Duodenal mucosa (tissue), 2 donors: ENCODE measurements at regions not wholly inside any gene's neighbourhood (a gene's known extent, or its start where the extent isn't known, plus 50 kb on each side); places are given as distances from the start of the nearest gene placed in this dataset.

Experiments
- H3K27ac ChIP-seq: one replicate; pipeline ENCODE4 v1.7.0; 2013; ENCODE audit warnings: low read depth, low read length
- H3K27me3 ChIP-seq, 2 donors: one replicate each; pipeline ENCODE4 v1.7.0; 2013; ENCODE audit warnings: low read length in 2 of 2, control low read depth in 1 of 2; ENCODE audit not compliant: insufficient read depth in 2 of 2, control insufficient read depth in 1 of 2
- H3K36me3 ChIP-seq, 2 donors: one replicate each; pipeline ENCODE4 v1.7.0; 2013; ENCODE audit warnings: low read length in 2 of 2, control low read depth in 1 of 2; ENCODE audit not compliant: insufficient read depth in 2 of 2, control insufficient read depth in 1 of 2
- H3K4me1 ChIP-seq, 2 donors: one replicate each; pipeline ENCODE4 v1.7.0; 2013; ENCODE audit warnings: low read length in 2 of 2, control low read depth in 1 of 2; ENCODE audit not compliant: insufficient read depth in 2 of 2, control insufficient read depth in 1 of 2
- H3K4me3 ChIP-seq, 2 donors: one replicate each; pipeline ENCODE4 v1.7.0; 2013; ENCODE audit warnings: low read length in 2 of 2, low read depth in 1 of 2
- H3K9ac ChIP-seq, 2 donors: one replicate each; pipeline ENCODE4 v1.7.0; 2013; ENCODE audit warnings: low read length in 2 of 2, low read depth in 1 of 2
- H3K9me3 ChIP-seq, 2 donors: one replicate each; pipeline ENCODE4 v1.7.0; 2013; ENCODE audit warnings: low read length in 2 of 2, control low read depth in 1 of 2; ENCODE audit not compliant: control insufficient read depth in 1 of 2

GRCh38 chr2:7325186-7325585 lies 408.0 kb downstream of the RNF144A start:
- Histone ChIP-seq H3K27ac (no peak overlapping the region), H3K36me3 (no peaks in the 10 kb centered on the region), H3K9ac (no peak overlapping the region), H3K4me3 (no peak overlapping the region), H3K27me3 (no peaks in the 10 kb centered on the region), H3K9me3 (no peaks in the 10 kb centered on the region), H3K4me1 (no peaks in the 10 kb centered on the region)

DNA sequence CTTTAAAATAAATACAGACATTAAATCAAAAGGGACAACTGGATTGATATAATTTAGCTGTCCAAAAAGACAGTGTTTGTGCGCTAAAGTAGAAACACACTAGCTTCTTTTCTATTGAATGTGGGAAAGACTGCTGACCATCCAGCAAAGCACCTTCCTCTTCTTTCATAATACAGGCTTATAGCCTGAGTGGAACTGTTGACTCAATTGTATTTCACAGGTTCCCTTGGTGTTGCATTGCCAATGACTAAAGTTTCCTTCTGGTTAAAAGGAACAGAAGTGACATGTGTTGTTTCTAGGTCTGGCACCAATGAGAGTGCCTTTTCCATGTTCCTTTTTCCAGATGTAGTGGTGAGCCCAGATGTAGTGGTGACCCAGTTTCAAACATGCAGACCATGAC lies 412.3 kb downstream of the RNF144A start:
- Histone ChIP-seq H3K27me3 (no peaks in the 10 kb centered on the region), H3K36me3 (no peaks in the 10 kb centered on the region), H3K9me3 (no peaks in the 10 kb centered on the region), H3K27ac (no peak overlapping the region), H3K9ac (no peak overlapping the region), H3K4me3 (no peak overlapping the region), H3K4me1 (no peaks in the 10 kb centered on the region)

DNA sequence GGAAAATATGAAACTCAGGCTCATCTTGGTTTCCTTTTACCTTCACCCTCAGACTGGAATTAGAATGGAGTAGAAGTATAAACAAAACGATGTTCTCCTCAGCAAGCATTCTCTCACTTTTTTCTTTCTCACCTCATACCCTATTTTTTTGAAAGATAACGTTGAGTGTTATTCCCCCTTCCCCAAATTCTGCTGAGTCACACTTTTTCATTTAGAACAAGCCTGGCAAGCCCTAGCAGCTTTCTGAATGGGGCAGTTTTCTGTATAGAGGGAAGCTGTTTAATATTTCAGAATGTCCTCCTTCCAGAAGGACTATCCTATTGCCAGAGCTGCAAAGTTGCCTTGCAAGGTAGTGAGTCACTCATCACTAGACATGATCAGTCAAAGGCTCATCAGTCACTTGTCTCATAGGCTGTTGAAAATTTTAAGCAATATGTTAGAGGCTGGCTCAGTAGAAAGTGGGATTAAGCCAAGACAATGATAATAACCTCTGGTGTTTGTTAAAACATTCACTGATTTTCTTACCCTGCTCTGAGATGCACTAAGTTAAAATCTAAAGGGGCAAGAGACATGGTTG lies 416.1 kb downstream of the RNF144A start:
- Histone ChIP-seq H3K36me3 (no peaks in the 10 kb centered on the region), H3K9me3 (no peaks in the 10 kb centered on the region), H3K4me3 (no peak overlapping the region), H3K9ac (no peak overlapping the region), H3K27me3 (no peaks in the 10 kb centered on the region), H3K4me1 (no peaks in the 10 kb centered on the region), H3K27ac (no peak overlapping the region)

DNA sequence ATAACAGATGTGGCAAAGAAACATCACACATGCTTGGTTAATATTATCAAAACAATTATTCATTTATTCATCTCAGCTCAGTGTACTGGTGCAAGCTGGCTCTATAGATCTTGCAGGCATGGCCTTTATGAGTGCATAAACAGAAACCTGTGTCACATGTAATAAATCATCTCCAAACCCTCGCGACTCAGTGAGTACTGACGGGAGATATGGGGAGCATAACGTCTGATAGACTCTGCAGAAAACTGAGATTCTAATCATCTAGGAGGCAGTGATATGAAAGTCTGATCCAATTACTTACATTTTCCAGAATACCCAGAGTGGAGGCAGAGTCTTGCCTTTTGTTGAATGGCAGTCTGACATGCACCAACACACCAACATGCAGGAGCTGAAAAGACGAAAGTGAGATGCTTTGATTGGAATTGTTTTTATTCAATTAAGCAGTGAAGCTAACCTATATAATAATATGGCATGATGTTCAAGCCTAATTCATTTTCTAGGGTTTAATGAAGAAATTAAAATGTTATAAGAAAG lies 416.8 kb downstream of the RNF144A start:
- H3K9ac ChIP-seq: no peak overlapping the region
- no peaks in the 10 kb centered on the region for H3K4me1 ChIP-seq
- no peaks in the 10 kb centered on the region for H3K36me3 ChIP-seq
- no peaks in the 10 kb centered on the region for H3K27me3 ChIP-seq
- no peaks in the 10 kb centered on the region for H3K9me3 ChIP-seq
- no peak overlapping the region for H3K27ac ChIP-seq
- H3K4me3 ChIP-seq: no peak overlapping the region

DNA sequence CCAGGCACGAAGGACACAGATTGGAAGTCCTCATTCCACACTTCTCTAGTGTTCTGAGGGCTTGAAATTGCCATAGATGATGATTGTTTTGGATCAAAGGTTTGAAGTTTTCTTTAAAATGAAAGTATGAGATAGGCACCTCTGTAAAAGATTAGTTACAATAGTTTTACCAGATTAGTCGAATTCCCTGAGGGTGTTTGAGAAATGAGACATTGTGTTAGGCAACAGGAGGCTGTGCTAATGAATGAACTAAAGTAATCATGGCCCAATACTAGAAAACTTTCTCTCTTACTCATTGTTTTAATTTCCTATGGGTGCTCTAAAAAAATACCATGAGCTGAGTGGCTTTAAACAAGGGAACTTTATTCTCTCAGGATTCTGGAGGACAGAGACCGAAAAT lies 421.7 kb downstream of the RNF144A start:
- Histone ChIP-seq H3K4me1 (no peaks in the 10 kb centered on the region), H3K4me3 (no peak overlapping the region), H3K27ac (no peak overlapping the region), H3K36me3 (no peaks in the 10 kb centered on the region), H3K27me3 (no peaks in the 10 kb centered on the region), H3K9ac (no peak overlapping the region), H3K9me3 (no peaks in the 10 kb centered on the region)

DNA sequence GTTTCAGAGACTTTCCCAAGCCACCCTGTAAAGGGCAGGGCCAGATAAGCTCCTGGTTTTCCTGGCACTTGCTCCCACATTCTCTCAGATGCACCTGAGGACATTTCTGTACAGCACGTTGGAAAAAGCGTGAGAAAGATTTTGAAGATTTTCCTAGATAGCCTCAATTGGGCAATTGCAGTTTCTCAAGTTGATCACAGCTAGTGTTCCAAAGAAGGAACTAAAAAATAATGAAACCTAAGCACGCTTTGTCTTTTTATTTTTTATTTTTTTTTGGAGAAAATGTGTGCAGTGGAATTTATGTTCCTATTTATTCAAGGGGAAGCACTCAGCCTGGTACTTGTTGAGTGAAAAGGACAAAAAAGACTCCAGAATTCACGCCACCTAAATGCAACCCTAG lies 429.1 kb downstream of the RNF144A start:
- no peaks in the 10 kb centered on the region for H3K4me1 ChIP-seq
- no peaks in the 10 kb centered on the region for H3K36me3 ChIP-seq
- H3K27me3 ChIP-seq: no peaks in the 10 kb centered on the region
- no peak overlapping the region for H3K9ac ChIP-seq
- no peak overlapping the region for H3K4me3 ChIP-seq
- H3K9me3 ChIP-seq: no peaks in the 10 kb centered on the region
- H3K27ac ChIP-seq: no peak overlapping the region

DNA sequence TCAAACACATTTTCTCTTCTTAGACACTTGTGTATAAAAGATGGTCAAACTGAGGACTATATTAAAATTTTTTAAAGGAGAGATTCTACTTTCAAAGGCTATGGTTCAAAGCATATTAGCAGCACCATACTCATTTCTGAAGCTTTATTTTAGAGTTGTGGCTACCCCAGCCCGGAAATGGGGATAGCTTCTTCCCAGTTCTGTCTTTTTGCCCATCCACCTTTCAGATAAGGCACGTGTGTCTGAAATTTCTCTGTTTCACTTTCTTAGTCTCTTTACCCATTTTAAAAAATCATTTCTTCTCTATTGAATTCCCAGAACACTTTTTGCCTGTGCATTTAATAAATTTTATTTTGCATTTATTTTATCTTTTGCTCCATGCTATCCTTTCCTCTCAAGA lies 431.5 kb downstream of the RNF144A start:
- Histone ChIP-seq H3K27me3 (no peaks in the 10 kb centered on the region), H3K4me3 (no peak overlapping the region), H3K27ac (no peak overlapping the region), H3K9me3 (no peaks in the 10 kb centered on the region), H3K9ac (no peak overlapping the region), H3K4me1 (no peaks in the 10 kb centered on the region), H3K36me3 (no peaks in the 10 kb centered on the region)

GRCh38 chr2:7352191-7352590 lies 435.0 kb downstream of the RNF144A start:
- no peak overlapping the region for H3K9ac ChIP-seq
- H3K4me1 ChIP-seq: no peaks in the 10 kb centered on the region
- no peaks in the 10 kb centered on the region for H3K36me3 ChIP-seq
- H3K9me3 ChIP-seq: no peaks in the 10 kb centered on the region
- H3K27ac ChIP-seq: no peak overlapping the region
- H3K27me3 ChIP-seq: no peaks in the 10 kb centered on the region
- no peak overlapping the region for H3K4me3 ChIP-seq

- Histone ChIP-seq H3K9ac (no peak overlapping the region), H3K36me3 (no peaks in the 10 kb centered on the region), H3K9me3 (no peaks in the 10 kb centered on the region), H3K27me3 (no peaks in the 10 kb centered on the region), H3K4me3 (no peak overlapping the region), H3K4me1 (no peaks in the 10 kb centered on the region), H3K27ac (no peak overlapping the region)
Observed at GRCh38 chr2:7353571-7353970, 436.4 kb downstream of the RNF144A start.

DNA sequence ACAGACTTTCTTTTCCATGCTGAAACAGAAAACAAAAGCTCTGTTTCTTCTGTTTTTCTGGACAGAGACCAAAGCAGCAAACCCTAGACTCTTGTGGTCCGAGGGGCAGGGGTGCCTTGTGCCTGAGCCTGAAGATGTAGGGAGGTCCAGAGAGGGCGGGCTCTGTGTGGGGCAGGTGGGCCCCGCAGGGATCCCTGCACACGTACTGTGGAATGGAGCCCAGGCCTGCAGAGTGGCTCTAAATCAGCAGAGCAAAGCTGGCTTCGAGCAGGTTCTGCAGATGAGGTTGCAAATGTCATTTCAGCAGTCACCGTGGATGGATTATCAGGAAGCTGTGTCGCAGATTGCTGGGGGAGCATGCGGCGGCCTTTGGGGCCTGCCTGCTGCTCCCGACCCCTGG lies 438.6 kb downstream of the RNF144A start:
- Histone ChIP-seq H3K27ac (no peak overlapping the region), H3K4me3 (no peak overlapping the region), H3K36me3 (no peaks in the 10 kb centered on the region), H3K27me3 (no peaks in the 10 kb centered on the region), H3K4me1 (no peaks in the 10 kb centered on the region), H3K9me3 (no peaks in the 10 kb centered on the region), H3K9ac (no peak overlapping the region)
